ENCODE measurements at regions not wholly inside any gene's neighbourhood (a gene's known extent, or its start where the extent isn't known, plus 50 kb on each side); places are given as distances from the start of the nearest gene placed in this dataset.

GRCh38 chr6:82576284-82576683, 212.7 kb downstream of the TPBG start:
- TF ChIP-seq CTCF (IDR thresholded peaks at IDR 0.05) (no peak), POLR2A (IDR thresholded peaks at IDR 0.05) (no peak)
